ENCODE measurements at regions not wholly inside any gene's neighbourhood (a gene's known extent, or its start where the extent isn't known, plus 50 kb on each side); places are given as distances from the start of the nearest gene placed in this dataset.
A peak's percentile ranks its signal among the peaks of the same experiment; 100 is the strongest.
"Not testable (repeated sequence)": the region's sequence is repeated elsewhere in the genome, so short reads cannot be mapped to it uniquely, and the experiment has no call there.

GRCh38 chr5:111635151-111635902 is 121.7 kb downstream of the NREP start:
- DNase-seq (ENCODE audit: low read depth) = peak; percentile 15

- DNase-seq (ENCODE audit: low read depth) = no peak
Observed at GRCh38 chr5:111631328-111631727, 119.0 kb upstream of the STARD4 start.

GRCh38 chr5:111628901-111629300 is 116.6 kb upstream of the STARD4 start:
- DNase-seq (ENCODE audit: low read depth) = no peak

- DNase-seq (ENCODE audit: low read depth) = no peak
Observed at GRCh38 chr5:111627862-111628261, 115.5 kb upstream of the STARD4 start.

- DNase-seq (ENCODE audit: low read depth) = no peak
Observed at GRCh38 chr5:111626473-111627148, 114.3 kb upstream of the STARD4 start.

- no peak for DNase-seq (ENCODE audit: low read depth)
Observed at GRCh38 chr5:111618623-111619271, 106.4 kb upstream of the STARD4 start.

- no peak for DNase-seq (ENCODE audit: low read depth)
Observed at GRCh38 chr5:111615054-111615453, 102.7 kb upstream of the STARD4 start.

- not testable (repeated sequence) for DNase-seq (ENCODE audit: low read depth)
Observed at GRCh38 chr5:111612013-111612630, 99.8 kb upstream of the STARD4 start.

GRCh38 chr5:111606194-111606593 is 93.9 kb upstream of the STARD4 start:
- no peak for DNase-seq (ENCODE audit: low read depth)

- no peak for DNase-seq (ENCODE audit: low read depth)
Observed at GRCh38 chr5:111603446-111603827, 91.1 kb upstream of the STARD4 start.

GRCh38 chr5:111602817-111603445 is 90.6 kb upstream of the STARD4 start:
- DNase-seq (ENCODE audit: low read depth) = no peak

GRCh38 chr5:111598996-111599395 is 86.7 kb upstream of the STARD4 start:
- no peak for DNase-seq (ENCODE audit: low read depth)

GRCh38 chr5:111597491-111597890 is 85.2 kb upstream of the STARD4 start:
- DNase-seq (ENCODE audit: low read depth) = no peak

- DNase-seq (ENCODE audit: low read depth) = peak; percentile 13
Observed at GRCh38 chr5:111596705-111597104, 84.4 kb upstream of the STARD4 start.

GRCh38 chr5:111595425-111595824 is 83.1 kb upstream of the STARD4 start:
- no peak for DNase-seq (ENCODE audit: low read depth)

- DNase-seq (ENCODE audit: low read depth) = no peak
Observed at GRCh38 chr5:111589316-111589715, 77.0 kb upstream of the STARD4 start.

- DNase-seq (ENCODE audit: low read depth) = no peak
Observed at GRCh38 chr5:111587728-111588127, 75.4 kb upstream of the STARD4 start.

GRCh38 chr5:111585946-111586345 is 73.6 kb upstream of the STARD4 start:
- no peak for DNase-seq (ENCODE audit: low read depth)

GRCh38 chr5:111585291-111585690 is 73.0 kb upstream of the STARD4 start:
- DNase-seq (ENCODE audit: low read depth) = no peak

- DNase-seq (ENCODE audit: low read depth) = peak; percentile 84
Observed at GRCh38 chr5:111584651-111585050, 72.3 kb upstream of the STARD4 start.

- no peak for DNase-seq (ENCODE audit: low read depth)
Observed at GRCh38 chr5:111583758-111584203, 71.4 kb upstream of the STARD4 start.
